Keratinocyte (primary cell): ENCODE measurements at regions not wholly inside any gene's neighbourhood (a gene's known extent, or its start where the extent isn't known, plus 50 kb on each side); places are given as distances from the start of the nearest gene placed in this dataset.

Source experiments
- DNase-seq: peaks from one replicate; pipeline ENCODE4 v3.0.0-alpha.2; 2011; ENCODE audit warnings: low read depth, missing footprints, low spot score
- FAIRE-seq: peaks from 2 replicates; lab custom pipeline; 2011; peaks lifted over from hg19 to GRCh38; lab: Jason Lieb, UNC
- H2AFZ ChIP-seq: 2 replicates; pipeline ENCODE4 v1.6.0; 2012; ENCODE audit warnings: low read length, control low read depth, inconsistent platforms; ENCODE audit not compliant: control insufficient read depth
- H3K27ac ChIP-seq: 2 replicates; pipeline ENCODE4 v1.5.1; 2011; ENCODE audit warnings: low read length; ENCODE audit not compliant: control insufficient read depth, insufficient read depth
- H3K27me3 ChIP-seq: 3 replicates; pipeline ENCODE4 v1.6.0; 2011; ENCODE audit warnings: low read length; ENCODE audit not compliant: control insufficient read depth, insufficient read depth; ENCODE audit errors: extremely low read depth
- H3K36me3 ChIP-seq, 2 experiments: 2 replicates in 1 of 2; 3 replicates in 1 of 2; pipeline ENCODE4 v1.5.1; 2011; ENCODE audit warnings: low read length in 2 of 2, mild to moderate bottlenecking in 1 of 2; ENCODE audit not compliant: control insufficient read depth in 2 of 2, insufficient read depth in 2 of 2; ENCODE audit errors: extremely low read depth in 1 of 2
- H3K4me1 ChIP-seq: 3 replicates; pipeline ENCODE4 v1.5.1; 2011; ENCODE audit warnings: low read length; ENCODE audit not compliant: control insufficient read depth, insufficient read depth; ENCODE audit errors: extremely low read depth
- H3K4me2 ChIP-seq: 3 replicates; pipeline ENCODE4 v1.6.0; 2011; ENCODE audit warnings: low read depth, low read length; ENCODE audit not compliant: control insufficient read depth, insufficient read depth; ENCODE audit errors: extremely low read depth
- H3K4me3 ChIP-seq, 3 experiments: fragments of 200-600 bp in 1 of 3; sonication (generic) in 1 of 3; 2 replicates in 2 of 3; 3 replicates in 1 of 3; pipeline ENCODE4 v1.5.1; 2011 to 2016; ENCODE audit warnings: low read length in 3 of 3, mild to moderate bottlenecking in 3 of 3, control low read depth in 2 of 3, inconsistent platforms in 1 of 3, low read depth in 1 of 3, mixed read lengths in 1 of 3, mixed run types in 1 of 3, moderate library complexity in 1 of 3; ENCODE audit not compliant: control insufficient read depth in 2 of 3, insufficient read depth in 2 of 3; ENCODE audit errors: extremely low read depth in 1 of 3
- H3K79me2 ChIP-seq: 2 replicates; pipeline ENCODE4 v1.6.0; 2012; ENCODE audit warnings: low read length; ENCODE audit not compliant: control insufficient read depth, insufficient read depth
- H3K9ac ChIP-seq: 3 replicates; pipeline ENCODE4 v1.6.0; 2011; ENCODE audit warnings: low read length; ENCODE audit not compliant: control insufficient read depth, insufficient read depth; ENCODE audit errors: extremely low read depth
- H3K9me1 ChIP-seq: 3 replicates; pipeline ENCODE4 v1.6.0; 2011; ENCODE audit warnings: low read length; ENCODE audit not compliant: control insufficient read depth, insufficient read depth; ENCODE audit errors: extremely low read depth
- H3K9me3 ChIP-seq: 2 replicates; pipeline ENCODE4 v1.5.1; 2012; ENCODE audit warnings: low read depth, low read length; ENCODE audit not compliant: control insufficient read depth
- H4K20me1 ChIP-seq: 3 replicates; pipeline ENCODE4 v1.6.0; 2011; ENCODE audit warnings: low read length; ENCODE audit not compliant: control insufficient read depth, insufficient read depth; ENCODE audit errors: extremely low read depth
- CTCF ChIP-seq, 3 experiments: IDR thresholded peaks in 1 of 3; conservative IDR thresholded peaks in 1 of 3; optimal IDR thresholded peaks in 1 of 3; 2 replicates in 2 of 3; 3 replicates in 1 of 3; pipeline versions ENCODE3 to v1.5.1; 2011; ENCODE audit warnings: low read length in 3 of 3, mild to moderate bottlenecking in 3 of 3, moderate library complexity in 2 of 3, control low read depth in 1 of 3, inconsistent platforms in 1 of 3; ENCODE audit not compliant: insufficient read depth in 2 of 3; ENCODE audit errors: extremely low read depth in 1 of 3
- EZH2 ChIP-seq: IDR thresholded peaks from one replicate; pipeline ENCODE4 v1.6.1; 2012; ENCODE audit warnings: inconsistent platforms, mild to moderate bottlenecking, low read length, moderate library complexity
- dilution Hi-C: fragments of 300-500 bp; cut with MboI; formaldehyde crosslinking; loops from one replicate; pipeline ENCODE4 v1.7.0; 2020; ENCODE audit warnings: low sequenced_read_pairs; ENCODE audit not compliant: extremely low pct_ligation_motif_present

- Histone ChIP-seq H3K9ac (no peak overlapping the region), H4K20me1 (no peaks in the 10 kb centered on the region), H3K27ac (no peak overlapping the region), H3K4me2 (no peak overlapping the region), H3K4me3 (no peak overlapping the region), H3K9me3 (no peaks in the 10 kb centered on the region), H3K27me3 (no peaks in the 10 kb centered on the region), H2AFZ (no peak overlapping the region), H3K9me1 (no peaks in the 10 kb centered on the region), H3K79me2 (no peaks in the 10 kb centered on the region), H3K36me3 (no peaks in the 10 kb centered on the region), H3K4me1 (no peaks in the 10 kb centered on the region)
- DNase-seq, result no peak
- dilution Hi-C loops, result no loop called here
- FAIRE-seq, result no peak
- TF ChIP-seq EZH2 (no peak), CTCF (optimal IDR thresholded peaks at IDR 0.05 in 1 of 3, IDR thresholded peaks at IDR 0.05 in 1 of 3, conservative IDR thresholded peaks at IDR 0.05 in 1 of 3; ENCODE audit: extremely low read depth in 1 of 3, insufficient read depth in 2 of 3, low read length in 3 of 3) (no peak)
These were observed 653.0 kb upstream of the MGMT start for GRCh38 chr10:128814024-128814423.

GRCh38 chr10:128814782-128815181 lies 652.3 kb upstream of the MGMT start:
- dilution Hi-C loops, result no loop called here
- no peaks in the 10 kb centered on the region for H3K79me2 ChIP-seq
- H3K4me1 ChIP-seq, result no peaks in the 10 kb centered on the region
- no peak overlapping the region for H3K9ac ChIP-seq
- no peak overlapping the region for H3K4me2 ChIP-seq
- H2AFZ ChIP-seq, result no peak overlapping the region
- TF ChIP-seq CTCF (optimal IDR thresholded peaks at IDR 0.05 in 1 of 3, IDR thresholded peaks at IDR 0.05 in 1 of 3, conservative IDR thresholded peaks at IDR 0.05 in 1 of 3; ENCODE audit: extremely low read depth in 1 of 3, insufficient read depth in 2 of 3, low read length in 3 of 3) (no peak), EZH2 (no peak)
- H4K20me1 ChIP-seq, result no peaks in the 10 kb centered on the region
- no peaks in the 10 kb centered on the region for H3K36me3 ChIP-seq
- no peak overlapping the region for H3K4me3 ChIP-seq
- no peak overlapping the region for H3K27ac ChIP-seq
- DNase-seq, result no peak
- H3K9me3 ChIP-seq, result no peaks in the 10 kb centered on the region
- H3K9me1 ChIP-seq, result no peaks in the 10 kb centered on the region
- FAIRE-seq, result no peak
- no peaks in the 10 kb centered on the region for H3K27me3 ChIP-seq
